GM23338 (cell line): ENCODE measurements at regions not wholly inside any gene's neighbourhood (a gene's known extent, or its start where the extent isn't known, plus 50 kb on each side); places are given as distances from the start of the nearest gene placed in this dataset.
A peak's percentile ranks its signal among the peaks of the same experiment; 100 is the strongest.

Source experiments
- ATAC-seq: fragments of 200-7000 bp; cut with Tn5 transposase; 3 replicates; pipeline ENCODE4 v1.9.1; 2020
- DNase-seq: peaks from one replicate; pipeline ENCODE4 v3.0.0-alpha.2; 2015; ENCODE audit warnings: low spot score
- H2AFZ ChIP-seq: fragments of 200-600 bp; sonication (generic); 2 replicates; pipeline ENCODE4 v1.8.0; 2016; ENCODE audit warnings: antibody characterized with exemption, mild to moderate bottlenecking, moderate library complexity
- H3F3A ChIP-seq: fragments of 200-600 bp; sonication (generic); replicated peaks from 2 replicates; pipeline ENCODE4 v1.8.0; 2017; ENCODE audit warnings: antibody characterized with exemption, mixed run types, low read depth
- H3K27ac ChIP-seq: fragments of 200-600 bp; sonication (generic); 2 replicates; pipeline ENCODE4 v1.6.1; 2016; ENCODE audit warnings: low read depth
- H3K27me3 ChIP-seq: fragments of 200-600 bp; sonication (generic); 2 replicates; pipeline ENCODE4 v1.8.0; 2016; ENCODE audit warnings: mild to moderate bottlenecking, mixed run types, moderate library complexity; ENCODE audit not compliant: insufficient read depth
- H3K36me3 ChIP-seq: fragments of 200-600 bp; sonication (generic); 2 replicates; pipeline ENCODE4 v1.8.0; 2016; ENCODE audit warnings: mild to moderate bottlenecking; ENCODE audit not compliant: insufficient read depth
- H3K4me1 ChIP-seq: fragments of 200-600 bp; sonication (generic); 2 replicates; pipeline ENCODE4 v1.8.0; 2016; ENCODE audit warnings: mild to moderate bottlenecking, moderate library complexity; ENCODE audit not compliant: insufficient read depth
- H3K4me2 ChIP-seq: fragments of 200-600 bp; sonication (generic); 2 replicates; pipeline ENCODE4 v1.7.1; 2017; ENCODE audit warnings: mixed run types
- H3K4me3 ChIP-seq: fragments of 200-600 bp; sonication (generic); 2 replicates; pipeline ENCODE4 v1.6.1; 2016; ENCODE audit warnings: mixed run types
- H3K79me2 ChIP-seq: fragments of 200-600 bp; sonication (generic); replicated peaks from 2 replicates; pipeline ENCODE4 v1.8.0; 2017; ENCODE audit warnings: mild to moderate bottlenecking; ENCODE audit not compliant: insufficient read depth
- H3K9me2 ChIP-seq: fragments of 200-600 bp; sonication (generic); 2 replicates; pipeline ENCODE4 v1.8.0; 2017; ENCODE audit not compliant: insufficient read depth
- H4K20me1 ChIP-seq: fragments of 200-600 bp; sonication (generic); replicated peaks from 2 replicates; pipeline ENCODE4 v1.8.0; 2017; ENCODE audit warnings: mild to moderate bottlenecking; ENCODE audit not compliant: insufficient read depth
- H3K27ac Mint-ChIP-seq: 2 replicates; pipeline ENCODE4 v1.8.0; 2020; ENCODE audit warnings: inconsistent platforms, mild to moderate bottlenecking, moderate library complexity, mixed read lengths
- H3K27me3 Mint-ChIP-seq: 3 replicates; pipeline ENCODE4 v1.8.0; 2022; ENCODE audit warnings: low read depth, mild to moderate bottlenecking, moderate library complexity, mixed read lengths, inconsistent platforms; ENCODE audit not compliant: insufficient read depth, poor library complexity
- H3K36me3 Mint-ChIP-seq: 3 replicates; pipeline ENCODE4 v1.8.0; 2021; ENCODE audit warnings: low read depth, mild to moderate bottlenecking, inconsistent platforms, moderate library complexity, mixed read lengths
- H3K4me1 Mint-ChIP-seq: 3 replicates; pipeline ENCODE4 v1.8.0; 2020; ENCODE audit warnings: mild to moderate bottlenecking, inconsistent platforms, mixed read lengths
- H3K4me3 Mint-ChIP-seq: 3 replicates; pipeline ENCODE4 v1.8.0; 2021; ENCODE audit warnings: moderate library complexity, mild to moderate bottlenecking, inconsistent platforms, mixed read lengths
- H3K9me3 Mint-ChIP-seq: 3 replicates; pipeline ENCODE4 v1.8.0; 2020; ENCODE audit warnings: moderate library complexity, mild to moderate bottlenecking, inconsistent platforms, mixed read lengths
- CREB1 ChIP-seq: fragments of 250-450 bp; sonication (Bioruptor Pico); IDR thresholded peaks from 2 replicates; pipeline ENCODE4 v1.5.0; 2020; ENCODE audit warnings: low read depth, mild to moderate bottlenecking, moderate library complexity
- CTCF ChIP-seq, 2 experiments: fragments of 200-600 bp in 1 of 2; sonication (generic) in 1 of 2; conservative IDR thresholded peaks; 2 replicates each; pipeline versions ENCODE4 v1.5.1 to v1.6.1; 2016 to 2017; ENCODE audit warnings: antibody characterized with exemption in 2 of 2, low read depth in 2 of 2, mild to moderate bottlenecking in 2 of 2, moderate library complexity in 1 of 2
- EZH2 ChIP-seq: fragments of 200-600 bp; sonication (generic); IDR thresholded peaks from one replicate; pipeline ENCODE4 v1.8.0; 2017; ENCODE audit warnings: antibody characterized with exemption, mild to moderate bottlenecking, low read depth; ENCODE audit not compliant: unreplicated experiment
- JUNB ChIP-seq: IDR thresholded peaks from one replicate; pipeline ENCODE4 v1.6.1; 2016; ENCODE audit warnings: antibody characterized with exemption; ENCODE audit not compliant: unreplicated experiment
- POLR2AphosphoS5 ChIP-seq: IDR thresholded peaks from 2 replicates; pipeline ENCODE4 v1.6.1; 2016; ENCODE audit warnings: antibody characterized with exemption, low read depth
- ZNF114 ChIP-seq: fragments of 250-450 bp; sonication (Bioruptor Pico); IDR thresholded peaks from 2 replicates; pipeline ENCODE4 v1.5.0; 2020; ENCODE audit warnings: mild to moderate bottlenecking, moderate library complexity
- ZNF331 ChIP-seq: fragments of 250-450 bp; sonication (Bioruptor Pico); IDR thresholded peaks from 2 replicates; pipeline ENCODE4 v1.5.0; 2020; ENCODE audit warnings: low read depth, mild to moderate bottlenecking, moderate library complexity
- TF ChIP-seq, protein P1 (sequence below): IDR thresholded peaks from one replicate; pipeline ENCODE4 v1.6.1; 2018; ENCODE audit warnings: antibody characterized with exemption; ENCODE audit not compliant: unreplicated experiment

DNA sequence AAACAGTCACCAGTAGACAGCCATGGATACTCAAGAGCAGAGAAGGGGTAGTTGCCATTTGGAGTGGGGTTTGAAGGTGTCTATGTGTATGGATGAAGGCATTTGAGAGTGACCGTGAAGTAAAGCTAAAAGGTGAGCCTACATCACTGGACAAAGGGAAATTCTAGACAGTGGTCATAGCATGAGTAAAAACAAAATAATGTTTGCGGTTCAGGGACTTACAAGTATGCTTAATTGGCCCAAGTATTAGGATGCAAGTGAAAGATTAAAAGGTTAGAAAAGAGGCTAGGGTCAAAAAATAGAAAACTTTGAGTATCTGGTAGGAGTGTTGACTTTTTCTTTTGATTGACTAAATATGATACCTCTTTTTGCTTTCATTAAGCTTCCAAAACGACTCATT is 238.1 kb upstream of the SLC8A1 start (continued):
- TF ChIP-seq ZNF114 (CRISPR knock-in tag) (no peak), EZH2 (no peak), ZNF331 (CRISPR knock-in tag) (no peak), CTCF (conservative IDR thresholded peaks at IDR 0.05; ENCODE audit: low read depth in 2 of 2) (no peak), CREB1 (CRISPR knock-in tag) (no peak), POLR2AphosphoS5 (no peak), JUNB (no peak)
- TF ChIP-seq, protein P1, sequence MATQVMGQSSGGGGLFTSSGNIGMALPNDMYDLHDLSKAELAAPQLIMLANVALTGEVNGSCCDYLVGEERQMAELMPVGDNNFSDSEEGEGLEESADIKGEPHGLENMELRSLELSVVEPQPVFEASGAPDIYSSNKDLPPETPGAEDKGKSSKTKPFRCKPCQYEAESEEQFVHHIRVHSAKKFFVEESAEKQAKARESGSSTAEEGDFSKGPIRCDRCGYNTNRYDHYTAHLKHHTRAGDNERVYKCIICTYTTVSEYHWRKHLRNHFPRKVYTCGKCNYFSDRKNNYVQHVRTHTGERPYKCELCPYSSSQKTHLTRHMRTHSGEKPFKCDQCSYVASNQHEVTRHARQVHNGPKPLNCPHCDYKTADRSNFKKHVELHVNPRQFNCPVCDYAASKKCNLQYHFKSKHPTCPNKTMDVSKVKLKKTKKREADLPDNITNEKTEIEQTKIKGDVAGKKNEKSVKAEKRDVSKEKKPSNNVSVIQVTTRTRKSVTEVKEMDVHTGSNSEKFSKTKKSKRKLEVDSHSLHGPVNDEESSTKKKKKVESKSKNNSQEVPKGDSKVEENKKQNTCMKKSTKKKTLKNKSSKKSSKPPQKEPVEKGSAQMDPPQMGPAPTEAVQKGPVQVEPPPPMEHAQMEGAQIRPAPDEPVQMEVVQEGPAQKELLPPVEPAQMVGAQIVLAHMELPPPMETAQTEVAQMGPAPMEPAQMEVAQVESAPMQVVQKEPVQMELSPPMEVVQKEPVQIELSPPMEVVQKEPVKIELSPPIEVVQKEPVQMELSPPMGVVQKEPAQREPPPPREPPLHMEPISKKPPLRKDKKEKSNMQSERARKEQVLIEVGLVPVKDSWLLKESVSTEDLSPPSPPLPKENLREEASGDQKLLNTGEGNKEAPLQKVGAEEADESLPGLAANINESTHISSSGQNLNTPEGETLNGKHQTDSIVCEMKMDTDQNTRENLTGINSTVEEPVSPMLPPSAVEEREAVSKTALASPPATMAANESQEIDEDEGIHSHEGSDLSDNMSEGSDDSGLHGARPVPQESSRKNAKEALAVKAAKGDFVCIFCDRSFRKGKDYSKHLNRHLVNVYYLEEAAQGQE = no peak

GRCh38 chr2:40690525-40690924 is 238.6 kb upstream of the SLC8A1 start:
- no peaks in the 10 kb centered on the region for H4K20me1 ChIP-seq
- H3K79me2 ChIP-seq = no peaks in the 10 kb centered on the region
- no peaks in the 10 kb centered on the region for H3K4me1 ChIP-seq
- H3K27ac ChIP-seq = no peak overlapping the region
- no peak overlapping the region for H3K4me3 Mint-ChIP-seq
- no peak overlapping the region for H3K4me2 ChIP-seq
- no peak overlapping the region for H3K4me3 ChIP-seq
- H3K4me1 Mint-ChIP-seq = peaks cover 3% of the 10 kb centered on the region
- H3K27ac Mint-ChIP-seq = no peak overlapping the region
- no peaks in the 10 kb centered on the region for H3K27me3 Mint-ChIP-seq
- ATAC-seq = no peak
- TF ChIP-seq CREB1 (CRISPR knock-in tag) (no peak), POLR2AphosphoS5 (no peak), CTCF (conservative IDR thresholded peaks at IDR 0.05; ENCODE audit: low read depth in 2 of 2) (no peak)
- peaks cover 9% of the 10 kb centered on the region; the same call in 2 of the 3 replicates for H3K9me3 Mint-ChIP-seq
- H3K27me3 ChIP-seq = no peaks in the 10 kb centered on the region
- DNase-seq = no peak
- H2AFZ ChIP-seq = 0 out of 2 replicates have a peak overlapping the region, but pooled peaks have one; percentile 63
- no peaks in the 10 kb centered on the region; the same call in 1 of the 2 replicates for H3K36me3 ChIP-seq
- no peaks in the 10 kb centered on the region for H3F3A ChIP-seq
- peaks cover 3% of the 10 kb centered on the region; the same call in 1 of the 3 replicates for H3K36me3 Mint-ChIP-seq
- H3K9me2 ChIP-seq = no peaks in the 10 kb centered on the region
